Ishikawa (cell line): ENCODE measurements at regions not wholly inside any gene's neighbourhood (a gene's known extent, or its start where the extent isn't known, plus 50 kb on each side); places are given as distances from the start of the nearest gene placed in this dataset.

Experiments
- CREB1 ChIP-seq: IDR thresholded peaks from 2 replicates; pipeline ENCODE4 v1.6.1; 2012; ENCODE audit warnings: low read depth
- EGR1 ChIP-seq: IDR thresholded peaks from 2 replicates; pipeline ENCODE4 v1.6.1; 2012
- EP300 ChIP-seq: IDR thresholded peaks from 2 replicates; pipeline ENCODE4 v1.6.1; 2012; ENCODE audit warnings: borderline replicate concordance
- FOXM1 ChIP-seq: IDR thresholded peaks from 2 replicates; pipeline ENCODE4 v1.6.1; 2012; ENCODE audit warnings: low read depth, borderline replicate concordance
- MAX ChIP-seq: IDR thresholded peaks from 2 replicates; pipeline ENCODE4 v1.6.1; 2012
- RAD21 ChIP-seq: IDR thresholded peaks from 2 replicates; pipeline ENCODE4 v1.6.1; 2012; ENCODE audit warnings: low read depth
- REST ChIP-seq: IDR thresholded peaks from 2 replicates; pipeline ENCODE4 v1.6.1; 2012; ENCODE audit warnings: low read depth, mild to moderate bottlenecking
- TAF1 ChIP-seq: IDR thresholded peaks from 2 replicates; pipeline ENCODE4 v1.6.1; 2012; ENCODE audit warnings: low read depth, mild to moderate bottlenecking
- USF1 ChIP-seq: IDR thresholded peaks from 2 replicates; pipeline ENCODE4 v1.6.1; 2012
- YY1 ChIP-seq: IDR thresholded peaks from 2 replicates; pipeline ENCODE4 v1.6.1; 2012; ENCODE audit warnings: low read depth

GRCh38 chr1:182211386-182211785, 149.9 kb upstream of the ZNF648 start:
- no peak for TF ChIP-seq REST
- no peak for TF ChIP-seq YY1
- no peak for TF ChIP-seq MAX
- TF ChIP-seq EP300: no peak
- no peak for TF ChIP-seq FOXM1
- no peak for TF ChIP-seq RAD21
- no peak for TF ChIP-seq USF1
- TF ChIP-seq TAF1: no peak
- no peak for TF ChIP-seq EGR1
- TF ChIP-seq CREB1: no peak
